Testis (tissue), 2 donors: ENCODE measurements at regions not wholly inside any gene's neighbourhood (a gene's known extent, or its start where the extent isn't known, plus 50 kb on each side); places are given as distances from the start of the nearest gene placed in this dataset.

ENCODE experiments used
- DNase-seq: peaks from one replicate; pipeline ENCODE4 v3.0.0-alpha.2; 2019
- H3K27ac ChIP-seq, 2 donors: fragments of 200-600 bp; sonication (generic); one replicate each; pipeline ENCODE4 v1.5.1; 2019
- H3K27me3 ChIP-seq: fragments of 200-600 bp; sonication (generic); one replicate; pipeline ENCODE4 v1.5.1; 2019
- H3K36me3 ChIP-seq: fragments of 200-600 bp; sonication (generic); one replicate; pipeline ENCODE4 v1.5.1; 2017; ENCODE audit warnings: low read depth; ENCODE audit errors: missing control alignments
- H3K4me1 ChIP-seq: fragments of 200-600 bp; sonication (generic); one replicate; pipeline ENCODE4 v1.5.1; 2019
- H3K4me3 ChIP-seq, 2 donors: fragments of 200-600 bp; sonication (generic); one replicate each; pipeline ENCODE4 v1.5.1; 2017 to 2019
- H3K9me3 ChIP-seq: fragments of 200-600 bp; sonication (generic); one replicate; pipeline ENCODE4 v1.5.1; 2017
- POLR2A ChIP-seq: fragments of 450-650 bp; IDR thresholded peaks from one replicate; pipeline ENCODE4 v1.6.1; 2017; ENCODE audit warnings: antibody characterized with exemption, mild to moderate bottlenecking, moderate library complexity
- WGBS, 2 donors: methylation state at CpG; one replicate each; pipeline ENCODE4 v1.1.5; 2018; 5-methylcytosine and 5-hydroxymethylcytosine counted together
- intact Hi-C: fragments of 100-400 bp; cut with DNase I; formaldehyde crosslinking; loops from one replicate; pipeline ENCODE4 v1.15.1; 2023; ENCODE audit warnings: low total_unique reads
- TF ChIP-seq, protein P1 (sequence below), 3 experiments: fragments of 450-650 bp in 2 of 3; fragments of 200-600 bp in 1 of 3; sonication (generic) in 1 of 3; IDR thresholded peaks; one replicate each; pipeline ENCODE4 v1.5.1; 2016 to 2019; ENCODE audit warnings: antibody characterized with exemption in 3 of 3, mild to moderate bottlenecking in 2 of 3, moderate library complexity in 1 of 3

DNA sequence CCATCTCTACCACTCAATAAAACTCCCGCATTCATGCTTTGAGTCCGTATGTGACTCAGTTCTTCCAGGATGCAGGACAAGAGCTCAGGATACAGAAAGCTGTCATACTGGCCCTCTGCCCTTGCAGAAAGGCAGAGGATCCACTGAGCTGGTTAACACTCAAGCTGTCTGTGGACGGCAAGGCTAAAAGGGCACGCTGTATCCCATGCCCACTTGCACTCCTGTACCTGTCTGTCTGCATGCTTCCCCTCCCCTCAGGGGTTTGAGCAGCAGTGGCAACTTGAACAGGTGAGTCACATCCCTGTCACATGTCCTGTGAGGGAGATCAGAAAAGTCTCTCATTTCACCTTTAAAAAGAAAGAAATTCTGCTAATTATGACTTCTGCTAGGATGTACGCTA, 293.8 kb downstream of the HS3ST3B1 start:
- no peak overlapping the region for H3K27ac ChIP-seq
- H3K4me3 ChIP-seq, result no peak overlapping the region
- 96 to 98% methylated on average over 4 to 5 of the region's 5 CpGs for WGBS, 2 donors
- TF ChIP-seq, protein P1, sequence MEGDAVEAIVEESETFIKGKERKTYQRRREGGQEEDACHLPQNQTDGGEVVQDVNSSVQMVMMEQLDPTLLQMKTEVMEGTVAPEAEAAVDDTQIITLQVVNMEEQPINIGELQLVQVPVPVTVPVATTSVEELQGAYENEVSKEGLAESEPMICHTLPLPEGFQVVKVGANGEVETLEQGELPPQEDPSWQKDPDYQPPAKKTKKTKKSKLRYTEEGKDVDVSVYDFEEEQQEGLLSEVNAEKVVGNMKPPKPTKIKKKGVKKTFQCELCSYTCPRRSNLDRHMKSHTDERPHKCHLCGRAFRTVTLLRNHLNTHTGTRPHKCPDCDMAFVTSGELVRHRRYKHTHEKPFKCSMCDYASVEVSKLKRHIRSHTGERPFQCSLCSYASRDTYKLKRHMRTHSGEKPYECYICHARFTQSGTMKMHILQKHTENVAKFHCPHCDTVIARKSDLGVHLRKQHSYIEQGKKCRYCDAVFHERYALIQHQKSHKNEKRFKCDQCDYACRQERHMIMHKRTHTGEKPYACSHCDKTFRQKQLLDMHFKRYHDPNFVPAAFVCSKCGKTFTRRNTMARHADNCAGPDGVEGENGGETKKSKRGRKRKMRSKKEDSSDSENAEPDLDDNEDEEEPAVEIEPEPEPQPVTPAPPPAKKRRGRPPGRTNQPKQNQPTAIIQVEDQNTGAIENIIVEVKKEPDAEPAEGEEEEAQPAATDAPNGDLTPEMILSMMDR (IDR thresholded peaks at IDR 0.05), result no peak
- no peak for TF ChIP-seq POLR2A
- intact Hi-C loops, result no loop called here
- no peaks in the 10 kb centered on the region for H3K27me3 ChIP-seq
- no peaks in the 10 kb centered on the region for H3K4me1 ChIP-seq
- no peaks in the 10 kb centered on the region for H3K9me3 ChIP-seq
- H3K36me3 ChIP-seq, result no peaks in the 10 kb centered on the region
- no peak for DNase-seq

DNA sequence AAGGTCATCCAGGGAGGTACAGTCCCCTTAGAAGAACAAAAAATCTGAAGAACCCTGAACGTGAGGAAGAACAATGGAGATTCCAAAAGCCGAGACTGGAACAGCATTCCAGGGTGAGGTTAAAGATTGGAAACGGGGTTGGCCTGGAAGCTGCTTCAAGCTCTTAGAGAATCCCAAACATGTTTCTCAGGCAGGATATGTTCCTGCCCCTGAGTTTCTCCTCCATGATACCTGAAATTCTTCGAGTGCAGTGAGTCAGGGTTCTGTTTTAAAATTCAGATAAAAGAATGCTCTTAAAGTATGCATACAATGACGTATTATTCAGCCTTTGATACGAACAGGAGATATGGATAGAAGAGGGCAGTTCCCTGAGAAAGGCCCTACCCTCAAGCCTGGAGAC, 293.1 kb downstream of the HS3ST3B1 start:
- intact Hi-C loops, result no loop called here
- 62 to 66% methylated on average over 6 of the region's 6 CpGs for WGBS, 2 donors
- no peaks in the 10 kb centered on the region for H3K27me3 ChIP-seq
- no peak for TF ChIP-seq POLR2A
- TF ChIP-seq, protein P1 (IDR thresholded peaks at IDR 0.05), result no peak
- no peaks in the 10 kb centered on the region for H3K36me3 ChIP-seq
- H3K4me1 ChIP-seq, result no peaks in the 10 kb centered on the region
- no peak overlapping the region for H3K4me3 ChIP-seq
- DNase-seq, result no peak
- H3K27ac ChIP-seq, result no peak overlapping the region
- no peaks in the 10 kb centered on the region for H3K9me3 ChIP-seq

- intact Hi-C loops, result no loop called here
- no peaks in the 10 kb centered on the region for H3K36me3 ChIP-seq
- H3K9me3 ChIP-seq, result no peaks in the 10 kb centered on the region
- no peak overlapping the region for H3K27ac ChIP-seq
- WGBS, 2 donors, result 85 to 91% methylated on average over 5 of the region's 5 CpGs
- DNase-seq, result no peak
- no peaks in the 10 kb centered on the region for H3K27me3 ChIP-seq
- no peak overlapping the region for H3K4me3 ChIP-seq
- TF ChIP-seq POLR2A, result no peak
- TF ChIP-seq, protein P1 (IDR thresholded peaks at IDR 0.05), result no peak
- no peaks in the 10 kb centered on the region for H3K4me1 ChIP-seq
Observed at GRCh38 chr17:14590459-14591250, 289.8 kb downstream of the HS3ST3B1 start.

- WGBS, 2 donors, result 88 to 93% methylated on average over 4 of the region's 4 CpGs
- TF ChIP-seq, protein P1 (IDR thresholded peaks at IDR 0.05), result no peak
- TF ChIP-seq POLR2A, result no peak
- no peak for DNase-seq
Observed at GRCh38 chr17:14585099-14585498, 284.2 kb downstream of the HS3ST3B1 start.

DNA sequence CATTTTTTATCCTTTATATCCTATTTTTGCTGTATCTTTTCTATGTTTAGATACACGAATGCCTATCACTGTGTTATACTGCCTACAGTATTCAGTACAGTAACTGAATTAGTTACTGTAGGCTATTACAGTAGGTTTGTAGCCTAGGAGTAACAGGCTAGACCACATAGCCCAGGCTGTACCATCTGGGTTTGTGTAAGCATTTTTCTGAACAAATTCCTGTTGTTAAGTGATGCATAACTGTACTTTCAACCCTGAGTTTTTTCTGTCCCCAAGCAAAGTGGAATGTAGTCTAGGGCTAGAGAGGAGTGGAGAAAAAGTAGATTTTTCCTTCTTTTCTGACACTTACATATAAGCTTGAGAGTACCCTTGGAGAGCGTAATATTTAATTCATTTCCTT, 282.1 kb downstream of the HS3ST3B1 start:
- Histone ChIP-seq H3K4me1 (no peaks in the 10 kb centered on the region), H3K9me3 (no peaks in the 10 kb centered on the region), H3K4me3 (no peak overlapping the region), H3K27me3 (no peaks in the 10 kb centered on the region), H3K36me3 (no peaks in the 10 kb centered on the region), H3K27ac (no peak overlapping the region)
- TF ChIP-seq, protein P1 (IDR thresholded peaks at IDR 0.05), result no peak
- TF ChIP-seq POLR2A, result no peak
- 95 to 97% methylated on average over 2 of the region's 2 CpGs for WGBS, 2 donors
- intact Hi-C loops, result no loop called here
- DNase-seq, result no peak

More at GRCh38 chr17:14585099-14585498, 284.2 kb downstream of the HS3ST3B1 start:
- Histone ChIP-seq H3K4me3 (no peak overlapping the region), H3K9me3 (no peaks in the 10 kb centered on the region), H3K27me3 (no peaks in the 10 kb centered on the region), H3K36me3 (no peaks in the 10 kb centered on the region), H3K4me1 (no peaks in the 10 kb centered on the region), H3K27ac (no peak overlapping the region)
- intact Hi-C loops, result no loop called here
